A549 (cell line): ENCODE measurements at regions not wholly inside any gene's neighbourhood (a gene's known extent, or its start where the extent isn't known, plus 50 kb on each side); places are given as distances from the start of the nearest gene placed in this dataset.

Experiments
- CTCF ChIP-seq: fragments of >200 bp; sonication (Bioruptor Twin); formaldehyde crosslinking; IDR thresholded peaks from 3 replicates; pipeline ENCODE4 v1.5.1; 2016
- USF2 ChIP-seq: fragments of 450-650 bp; IDR thresholded peaks from 2 replicates; pipeline ENCODE4 v1.6.1; 2014; ENCODE audit warnings: antibody characterized with exemption
- ZSCAN20 ChIP-seq: fragments of 250-450 bp; sonication (Bioruptor Pico); IDR thresholded peaks from 2 replicates; pipeline ENCODE4 v1.8.0; 2022; ENCODE audit warnings: mild to moderate bottlenecking, moderate library complexity

GRCh38 chr9:90088434-90088833 is 483.6 kb downstream of the GADD45G start:
- TF ChIP-seq CTCF, result no peak
- TF ChIP-seq ZSCAN20 (CRISPR knock-in tag), result no peak
- TF ChIP-seq USF2, result no peak
